Peyer's patch (tissue), 4 donors: ENCODE measurements at regions not wholly inside any gene's neighbourhood (a gene's known extent, or its start where the extent isn't known, plus 50 kb on each side); places are given as distances from the start of the nearest gene placed in this dataset.

Experiments
- DNase-seq, 3 donors: peaks; one replicate each; pipeline ENCODE4 v3.0.0-alpha.2; 2017 to 2019
- H3K27ac ChIP-seq, 4 donors: fragments of 200-600 bp; sonication (generic); one replicate each; pipeline ENCODE4 v1.5.1; 2016 to 2019
- H3K27me3 ChIP-seq, 2 donors: fragments of 200-600 bp; sonication (generic); one replicate each; pipeline ENCODE4 v1.5.1; 2019
- H3K36me3 ChIP-seq, 3 donors: fragments of 200-600 bp; sonication (generic); one replicate each; pipeline ENCODE4 v1.5.1; 2016 to 2019
- H3K4me1 ChIP-seq, 4 donors: fragments of 200-600 bp; sonication (generic); one replicate each; pipeline ENCODE4 v1.5.1; 2016 to 2019
- H3K4me3 ChIP-seq, 4 donors: fragments of 200-600 bp; sonication (generic); 1 replicate in 3 of 4; 2 replicates in 1 of 4; pipeline ENCODE4 v1.5.1; 2016 to 2019; ENCODE audit warnings: mild to moderate bottlenecking in 1 of 4
- H3K9me3 ChIP-seq, 4 donors: fragments of 200-600 bp; sonication (generic); one replicate each; pipeline ENCODE4 v1.5.1; 2016 to 2019; ENCODE audit warnings: mild to moderate bottlenecking in 1 of 4
- CTCF ChIP-seq, 6 experiments: fragments of 450-650 bp in 4 of 6; fragments of 200-600 bp in 2 of 6; sonication (generic) in 1 of 6; IDR thresholded peaks; one replicate each; pipeline ENCODE4 v1.5.1; 2017 to 2019; ENCODE audit warnings: antibody characterized with exemption in 6 of 6, mild to moderate bottlenecking in 3 of 6, moderate library complexity in 1 of 6
- POLR2A ChIP-seq, 2 donors: fragments of 450-650 bp; IDR thresholded peaks; one replicate each; pipeline ENCODE4 v1.5.1; 2017; ENCODE audit warnings: antibody characterized with exemption in 2 of 2, mild to moderate bottlenecking in 2 of 2, moderate library complexity in 2 of 2

- H3K9me3 ChIP-seq = no peaks in the 10 kb centered on the region
- no peak for TF ChIP-seq POLR2A (IDR thresholded peaks at IDR 0.05)
- TF ChIP-seq CTCF (IDR thresholded peaks at IDR 0.05) = peak in 4 of 6 experiments; percentile 29 to 52 (median 42)
- no peaks in the 10 kb centered on the region for H3K4me1 ChIP-seq
- peak in 1 of 3 donors; percentile 19 for DNase-seq
- no peak overlapping the region for H3K27ac ChIP-seq
- no peaks in the 10 kb centered on the region for H3K36me3 ChIP-seq
- no peaks in the 10 kb centered on the region for H3K27me3 ChIP-seq
- H3K4me3 ChIP-seq = no peak overlapping the region
Observed at GRCh38 chr1:112298558-112298957, 97.5 kb upstream of the CTTNBP2NL start.

- no peak for DNase-seq
- Histone ChIP-seq H3K4me1 (no peaks in the 10 kb centered on the region), H3K27me3 (no peaks in the 10 kb centered on the region), H3K36me3 (no peaks in the 10 kb centered on the region), H3K27ac (peak overlapping the region in 1 of 4 donors; percentile 35), H3K4me3 (no peak overlapping the region), H3K9me3 (no peaks in the 10 kb centered on the region)
- no peak for TF ChIP-seq POLR2A (IDR thresholded peaks at IDR 0.05)
- TF ChIP-seq CTCF (IDR thresholded peaks at IDR 0.05) = no peak
Observed at GRCh38 chr1:112304126-112304525, 91.9 kb upstream of the CTTNBP2NL start.

GRCh38 chr1:112304612-112305011 lies 91.4 kb upstream of the CTTNBP2NL start:
- Histone ChIP-seq H3K4me3 (no peak overlapping the region), H3K9me3 (no peaks in the 10 kb centered on the region), H3K36me3 (no peaks in the 10 kb centered on the region), H3K27me3 (no peaks in the 10 kb centered on the region), H3K4me1 (no peaks in the 10 kb centered on the region), H3K27ac (peak overlapping the region in 1 of 4 donors; percentile 35)
- TF ChIP-seq POLR2A (IDR thresholded peaks at IDR 0.05) = no peak
- TF ChIP-seq CTCF (IDR thresholded peaks at IDR 0.05) = no peak
- DNase-seq = no peak

GRCh38 chr1:112307930-112308591 lies 88.0 kb upstream of the CTTNBP2NL start:
- TF ChIP-seq POLR2A (IDR thresholded peaks at IDR 0.05) (no peak), CTCF (IDR thresholded peaks at IDR 0.05) (no peak)
- H3K4me1 ChIP-seq = no peaks in the 10 kb centered on the region

GRCh38 chr1:112308716-112309115 lies 87.3 kb upstream of the CTTNBP2NL start:
- no peak for DNase-seq
- no peak for TF ChIP-seq POLR2A (IDR thresholded peaks at IDR 0.05)
- TF ChIP-seq CTCF (IDR thresholded peaks at IDR 0.05) = no peak
- H3K4me1 ChIP-seq = no peaks in the 10 kb centered on the region
- H3K36me3 ChIP-seq = no peaks in the 10 kb centered on the region
- no peak overlapping the region for H3K4me3 ChIP-seq
- no peaks in the 10 kb centered on the region for H3K27me3 ChIP-seq
- H3K27ac ChIP-seq = no peak overlapping the region
- no peaks in the 10 kb centered on the region for H3K9me3 ChIP-seq

More at GRCh38 chr1:112307930-112308591, 88.0 kb upstream of the CTTNBP2NL start:
- H3K27ac ChIP-seq = no peak overlapping the region
- H3K4me3 ChIP-seq = no peak overlapping the region
- H3K36me3 ChIP-seq = no peaks in the 10 kb centered on the region
- H3K27me3 ChIP-seq = no peaks in the 10 kb centered on the region
- H3K9me3 ChIP-seq = no peaks in the 10 kb centered on the region
- DNase-seq = no peak
